ENCODE measurements at regions not wholly inside any gene's neighbourhood (a gene's known extent, or its start where the extent isn't known, plus 50 kb on each side); places are given as distances from the start of the nearest gene placed in this dataset.

DNA sequence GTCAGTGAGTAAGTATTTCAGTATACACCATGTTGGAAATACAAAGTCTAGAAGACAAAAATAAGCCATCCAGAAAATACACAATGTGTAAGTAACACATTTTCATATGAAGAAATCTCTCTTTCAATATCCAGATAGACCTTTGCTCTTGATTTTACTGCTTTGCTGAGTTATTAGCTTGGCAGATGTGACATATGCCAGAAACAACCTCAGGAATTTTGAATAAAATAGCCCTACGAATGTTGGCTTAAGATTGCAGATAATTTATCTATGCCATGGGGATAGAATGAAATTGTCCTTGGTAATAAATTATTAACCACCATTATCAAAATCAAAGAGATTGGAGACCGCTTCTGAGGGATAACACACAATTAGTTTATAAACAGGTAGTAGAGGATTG, 1036.9 kb upstream of the EPHA7 start:
- TF ChIP-seq EZH2phosphoT487 (IDR thresholded peaks at IDR 0.05; ENCODE audit: low read length) (no peak), CTCF (IDR thresholded peaks at IDR 0.05; ENCODE audit: low read length) (no peak), EZH2 (optimal IDR thresholded peaks at IDR 0.05; ENCODE audit: low read depth, low read length) (no peak)
- no peak overlapping the region for H3K9ac ChIP-seq (ENCODE audit: low read length)
- H3K9me2 ChIP-seq (replicated peaks; ENCODE audit: insufficient read depth, low read length), result no peaks in the 10 kb centered on the region
- no peak overlapping the region for H3K4me3 ChIP-seq (ENCODE audit: low read length)
- no peaks in the 10 kb centered on the region for H3K9me3 ChIP-seq (replicated peaks; ENCODE audit: insufficient read depth, low read length)
- no peak overlapping the region for H3K27ac ChIP-seq (ENCODE audit: low read length)
- H3K79me2 ChIP-seq (ENCODE audit: low read length), result no peaks in the 10 kb centered on the region
- no peaks in the 10 kb centered on the region for H3K27me3 ChIP-seq (replicated peaks; ENCODE audit: insufficient read depth, low read length)
- no peaks in the 10 kb centered on the region for H4K20me1 ChIP-seq (ENCODE audit: insufficient read depth, low read length)
- H3K36me3 ChIP-seq (replicated peaks; ENCODE audit: insufficient read depth, low read length), result no peaks in the 10 kb centered on the region
- no peak for DNase-seq
- H2AFZ ChIP-seq (ENCODE audit: low read length), result no peak overlapping the region
- no peaks in the 10 kb centered on the region for H3K4me1 ChIP-seq (ENCODE audit: low read length)
- H3K4me2 ChIP-seq (ENCODE audit: low read depth, low read length), result no peak overlapping the region
- no peaks in the 10 kb centered on the region for H3F3A ChIP-seq (ENCODE audit: insufficient read depth, low read length)

DNA sequence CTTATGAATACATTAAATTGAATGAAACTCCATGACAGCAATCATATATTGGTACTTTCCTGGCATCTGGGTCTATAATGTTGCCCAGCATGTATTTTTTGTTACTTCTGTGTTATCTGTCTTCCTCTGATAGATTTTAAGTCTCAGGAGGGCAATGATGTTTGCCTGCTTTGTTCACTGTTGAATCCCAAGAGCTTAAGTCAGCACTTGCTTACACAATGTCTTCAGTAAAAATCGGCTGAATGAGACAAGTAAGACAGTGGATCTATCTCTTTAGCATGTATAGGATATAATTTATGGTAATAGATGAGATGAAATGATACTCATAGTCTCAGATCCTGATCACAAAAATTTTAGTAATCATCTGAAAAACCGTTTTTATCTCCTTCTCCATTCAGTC, 1034.9 kb upstream of the EPHA7 start:
- H3K9me2 ChIP-seq (replicated peaks; ENCODE audit: insufficient read depth, low read length), result no peaks in the 10 kb centered on the region
- no peak overlapping the region for H3K9ac ChIP-seq (ENCODE audit: low read length)
- no peaks in the 10 kb centered on the region for H3K36me3 ChIP-seq (replicated peaks; ENCODE audit: insufficient read depth, low read length)
- no peak overlapping the region for H2AFZ ChIP-seq (ENCODE audit: low read length)
- DNase-seq, result no peak
- no peaks in the 10 kb centered on the region for H3K79me2 ChIP-seq (ENCODE audit: low read length)
- no peak overlapping the region for H3K4me2 ChIP-seq (ENCODE audit: low read depth, low read length)
- H3F3A ChIP-seq (ENCODE audit: insufficient read depth, low read length), result no peaks in the 10 kb centered on the region
- no peaks in the 10 kb centered on the region for H4K20me1 ChIP-seq (ENCODE audit: insufficient read depth, low read length)
- no peak overlapping the region for H3K27ac ChIP-seq (ENCODE audit: low read length)
- TF ChIP-seq CTCF (IDR thresholded peaks at IDR 0.05; ENCODE audit: low read length) (no peak), EZH2 (optimal IDR thresholded peaks at IDR 0.05; ENCODE audit: low read depth, low read length) (no peak), EZH2phosphoT487 (IDR thresholded peaks at IDR 0.05; ENCODE audit: low read length) (no peak)
- H3K4me3 ChIP-seq (ENCODE audit: low read length), result no peak overlapping the region
- H3K9me3 ChIP-seq (replicated peaks; ENCODE audit: insufficient read depth, low read length), result no peaks in the 10 kb centered on the region
- H3K4me1 ChIP-seq (ENCODE audit: low read length), result no peaks in the 10 kb centered on the region
- no peaks in the 10 kb centered on the region for H3K27me3 ChIP-seq (replicated peaks; ENCODE audit: insufficient read depth, low read length)

- Histone ChIP-seq H3K4me2 (ENCODE audit: low read depth, low read length) (no peak overlapping the region), H3K79me2 (ENCODE audit: low read length) (no peaks in the 10 kb centered on the region), H3K9ac (ENCODE audit: low read length) (no peak overlapping the region), H3K27ac (ENCODE audit: low read length) (no peak overlapping the region), H3K27me3 (replicated peaks; ENCODE audit: insufficient read depth, low read length) (no peaks in the 10 kb centered on the region), H3K9me3 (replicated peaks; ENCODE audit: insufficient read depth, low read length) (no peaks in the 10 kb centered on the region), H4K20me1 (ENCODE audit: insufficient read depth, low read length) (no peaks in the 10 kb centered on the region), H3K36me3 (replicated peaks; ENCODE audit: insufficient read depth, low read length) (no peaks in the 10 kb centered on the region), H3K4me3 (ENCODE audit: low read length) (no peak overlapping the region), H3K4me1 (ENCODE audit: low read length) (no peaks in the 10 kb centered on the region), H3F3A (ENCODE audit: insufficient read depth, low read length) (no peaks in the 10 kb centered on the region), H3K9me2 (replicated peaks; ENCODE audit: insufficient read depth, low read length) (no peaks in the 10 kb centered on the region), H2AFZ (ENCODE audit: low read length) (no peak overlapping the region)
- TF ChIP-seq CTCF (IDR thresholded peaks at IDR 0.05; ENCODE audit: low read length), result no peak
- TF ChIP-seq EZH2phosphoT487 (IDR thresholded peaks at IDR 0.05; ENCODE audit: low read length), result no peak
- no peak for TF ChIP-seq EZH2 (optimal IDR thresholded peaks at IDR 0.05; ENCODE audit: low read depth, low read length)
- DNase-seq, result no peak
Measured at GRCh38 chr6:94446120-94446519, 1026.8 kb upstream of the EPHA7 start.

Data from MM.1S (cell line).